NCI-H1417 treated with DMSO at 0.1 percent for 48 hours (cell line): ENCODE measurements at regions not wholly inside any gene's neighbourhood (a gene's known extent, or its start where the extent isn't known, plus 50 kb on each side); places are given as distances from the start of the nearest gene placed in this dataset.

ENCODE experiments used
- DNase-seq: peaks from one replicate; lab custom pipeline; 2025; lab: John Stamatoyannopoulos, UW

DNA sequence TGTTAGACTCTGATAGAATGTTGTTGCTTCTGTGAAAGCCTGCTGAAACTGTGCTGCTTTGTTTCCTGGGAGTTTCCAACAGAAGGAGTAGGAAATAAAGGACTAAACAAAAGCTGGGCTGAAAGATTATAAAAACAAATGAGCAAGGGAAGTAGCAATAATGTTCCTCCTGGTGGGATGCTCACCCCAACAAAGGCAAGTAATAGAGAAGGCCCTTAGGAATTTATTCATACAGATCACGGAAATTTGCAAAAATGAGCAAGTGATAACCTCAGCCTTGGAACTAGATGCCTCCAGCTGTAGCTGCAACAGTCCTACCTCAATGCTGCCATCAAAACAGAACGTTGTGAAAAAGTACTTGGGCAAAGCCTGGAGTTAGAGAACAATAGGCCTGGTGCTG lies 1248.0 kb upstream of the C9orf72 start:
- no peak for DNase-seq

DNA sequence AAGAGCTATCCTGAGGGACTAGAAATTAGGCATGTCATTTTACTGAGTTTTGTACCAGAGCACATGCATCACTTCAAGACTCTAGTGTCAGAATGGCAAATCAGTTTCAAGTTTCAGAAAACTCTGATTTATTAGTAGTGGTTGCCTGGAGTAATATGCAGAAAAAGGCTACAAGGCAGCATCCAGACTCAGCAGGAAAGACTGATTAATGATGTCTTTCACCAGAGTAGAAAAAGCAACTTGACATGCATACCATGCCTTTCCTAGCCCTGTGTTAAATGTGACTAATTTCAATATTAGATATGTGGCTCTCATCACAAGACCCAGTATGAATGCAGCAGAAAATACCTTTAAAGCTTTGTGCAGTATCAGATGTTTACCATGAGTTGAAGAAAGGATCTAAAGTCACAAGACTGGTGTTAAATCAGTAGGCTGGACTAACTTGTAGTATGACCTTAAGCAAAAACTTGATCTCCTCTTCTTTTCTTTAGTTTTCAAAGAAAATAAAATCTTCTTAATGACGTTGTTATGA lies 1251.2 kb upstream of the C9orf72 start:
- no peak for DNase-seq

DNA sequence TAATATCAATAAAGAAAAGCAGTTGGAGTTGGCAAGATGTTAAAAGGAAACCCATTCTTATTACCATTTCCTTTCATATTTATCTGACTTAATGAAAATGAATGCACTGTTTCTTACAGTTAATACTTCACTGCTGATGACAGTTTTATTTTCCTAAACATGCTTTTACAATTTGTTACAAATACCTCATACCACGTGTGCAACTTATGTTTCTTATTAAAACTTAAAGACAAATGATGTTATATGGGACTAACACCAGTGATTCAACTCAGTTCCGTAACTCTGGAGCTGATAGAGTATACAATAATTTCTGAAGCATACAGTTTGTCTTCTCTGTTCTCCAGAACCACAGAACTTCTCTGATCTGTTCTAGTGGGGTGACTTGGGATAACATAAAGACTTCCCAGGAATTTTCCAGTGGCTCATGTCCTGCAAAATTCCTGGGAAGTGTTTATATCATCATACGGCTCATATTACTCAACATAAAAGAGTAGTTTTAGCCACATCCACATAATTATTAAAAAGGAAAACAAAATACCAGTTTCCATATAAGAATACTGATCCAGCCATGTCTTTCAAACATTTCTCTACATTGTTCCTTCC lies 1259.0 kb upstream of the C9orf72 start:
- no peak for DNase-seq

DNA sequence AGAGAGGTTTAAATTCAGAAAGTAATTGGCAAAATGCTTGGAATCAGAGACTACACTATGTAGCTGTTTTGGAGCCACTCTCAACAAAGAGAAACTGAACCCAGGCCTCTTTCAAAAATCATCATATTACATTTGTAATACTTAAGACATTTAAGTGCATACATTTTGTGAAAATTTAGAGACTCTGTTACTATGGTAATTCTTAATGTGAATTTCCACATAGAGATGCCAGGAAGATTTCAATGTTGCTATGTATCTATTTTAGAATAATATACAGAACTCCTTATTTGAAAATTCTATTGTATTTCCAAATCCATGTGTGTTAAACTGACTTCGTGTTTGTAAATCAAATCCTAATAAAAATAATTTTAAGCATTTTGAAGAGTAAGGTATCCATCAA lies 1260.9 kb upstream of the C9orf72 start:
- DNase-seq: no peak

DNA sequence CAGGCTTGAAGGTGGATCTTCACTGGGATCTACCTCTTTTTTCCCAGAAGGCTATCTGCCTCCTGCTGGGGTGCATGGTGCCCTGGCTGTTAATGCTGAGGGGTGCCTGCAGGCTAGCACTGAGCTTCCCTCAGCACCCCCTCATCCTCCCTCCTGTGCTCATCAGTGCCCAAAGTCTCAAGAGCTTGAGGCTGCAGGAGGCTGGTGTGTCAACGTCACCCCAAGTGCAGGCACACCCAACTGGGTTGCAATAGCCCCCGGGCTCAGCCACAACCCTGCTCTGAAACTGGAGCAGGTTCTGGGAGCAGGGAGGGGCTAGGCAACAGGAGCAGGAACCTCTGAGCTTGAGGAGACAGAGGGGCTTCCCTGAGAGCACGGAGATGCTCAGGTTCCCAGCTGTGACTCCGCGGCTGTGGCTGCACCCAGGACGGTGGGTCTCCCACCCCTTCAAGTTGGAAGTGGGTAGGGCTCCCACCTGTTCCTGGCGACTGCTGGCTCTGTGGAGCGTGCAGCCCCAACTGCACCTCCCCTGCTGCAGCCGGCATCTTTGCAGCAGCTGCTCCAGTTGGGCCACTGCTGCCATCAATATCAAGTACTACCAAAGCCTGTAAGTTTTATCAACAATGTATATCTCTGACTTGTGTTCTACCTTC lies 1266.6 kb upstream of the C9orf72 start:
- no peak for DNase-seq

DNA sequence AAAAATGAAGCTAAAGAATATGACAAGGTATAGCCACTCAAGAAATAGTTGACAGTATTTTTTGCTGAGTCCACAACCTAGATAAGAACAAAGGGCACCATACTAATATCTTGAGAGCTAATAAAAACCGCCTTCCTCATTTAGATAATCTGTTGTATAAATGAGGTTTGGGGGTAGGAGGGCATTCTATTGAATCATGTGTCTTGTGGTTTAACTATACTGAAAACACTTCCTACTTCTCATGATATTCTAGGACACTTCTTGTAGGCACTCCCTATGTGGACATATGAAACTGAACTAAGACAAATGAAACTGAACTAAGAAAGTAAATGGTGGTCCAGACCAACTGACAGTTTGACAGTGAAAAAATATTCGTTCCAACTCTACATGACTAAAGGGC lies 1268.5 kb upstream of the C9orf72 start:
- no peak for DNase-seq

DNA sequence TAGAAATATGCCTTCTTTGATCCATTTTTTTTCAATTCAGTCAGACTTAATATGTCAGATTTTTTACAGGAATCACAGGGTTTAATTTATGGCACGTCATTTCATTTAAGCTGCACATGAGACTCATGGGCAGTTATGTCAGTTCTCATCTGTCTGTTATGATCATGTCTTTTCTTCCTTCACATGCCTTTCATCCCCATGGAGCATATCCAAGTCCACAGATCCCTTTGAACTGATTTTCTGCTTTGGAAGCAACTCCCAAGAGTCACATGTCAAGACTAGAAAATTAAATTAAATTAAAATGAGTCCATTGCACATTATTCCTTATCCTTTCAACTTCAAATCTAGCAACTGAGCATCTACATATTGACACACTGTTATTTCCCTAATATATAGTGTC lies 1274.0 kb upstream of the C9orf72 start:
- DNase-seq: no peak

DNA sequence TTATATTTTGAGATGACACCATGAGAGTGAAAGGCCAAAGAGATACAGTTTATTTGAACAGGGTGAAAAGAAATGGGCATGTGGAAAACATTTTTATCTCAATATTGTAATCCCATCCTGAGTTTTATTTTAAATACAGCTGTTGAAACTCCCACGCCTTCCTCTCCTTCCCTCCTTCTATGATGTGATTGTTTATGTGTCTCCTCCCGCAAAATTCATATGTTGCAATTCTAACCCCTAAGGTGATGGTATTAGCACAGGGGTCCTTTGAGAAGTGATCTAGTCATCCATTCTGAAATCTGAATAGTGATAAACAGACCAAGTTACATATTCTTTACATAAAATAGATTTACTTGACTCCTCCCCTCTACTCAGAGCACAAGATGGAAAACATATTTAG lies 1275.4 kb upstream of the C9orf72 start:
- DNase-seq: no peak

DNA sequence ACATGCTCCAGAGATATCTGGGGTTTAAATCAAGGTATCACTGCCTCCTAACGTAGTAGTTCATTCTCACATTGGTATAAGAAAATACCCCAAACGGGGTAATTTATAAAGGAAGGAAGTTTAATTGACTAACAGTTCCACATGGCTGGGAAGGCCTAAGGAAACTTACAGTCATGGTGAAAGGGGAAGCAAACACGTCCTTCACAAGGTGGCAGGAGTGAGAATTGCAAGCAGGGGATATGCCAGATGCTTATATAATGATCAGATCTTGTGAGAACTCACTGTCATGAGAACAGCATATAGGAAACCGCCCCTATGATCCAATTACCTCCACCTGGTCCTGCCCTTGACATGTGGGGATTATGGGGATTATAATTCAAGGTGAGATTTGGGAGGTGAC lies 1280.2 kb upstream of the C9orf72 start:
- DNase-seq: no peak

DNA sequence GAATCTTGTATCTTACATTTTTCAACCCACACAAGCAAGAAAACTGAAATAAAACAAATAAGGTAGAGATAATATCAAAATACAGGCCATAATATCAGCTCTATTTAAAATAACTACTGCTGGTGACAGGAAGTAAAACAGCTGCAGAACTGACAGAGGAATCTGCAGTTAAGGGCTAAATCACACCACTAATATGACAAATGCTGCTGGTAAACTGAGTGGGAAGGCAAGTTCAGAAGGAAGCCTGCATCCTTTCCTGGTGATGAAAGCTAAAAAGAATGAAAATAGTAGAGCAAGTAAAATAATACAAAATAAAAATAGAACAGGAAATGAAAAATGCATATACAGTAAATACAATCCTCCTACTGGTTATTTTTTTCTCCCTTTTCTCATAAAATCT lies 1293.7 kb upstream of the C9orf72 start:
- DNase-seq: no peak

DNA sequence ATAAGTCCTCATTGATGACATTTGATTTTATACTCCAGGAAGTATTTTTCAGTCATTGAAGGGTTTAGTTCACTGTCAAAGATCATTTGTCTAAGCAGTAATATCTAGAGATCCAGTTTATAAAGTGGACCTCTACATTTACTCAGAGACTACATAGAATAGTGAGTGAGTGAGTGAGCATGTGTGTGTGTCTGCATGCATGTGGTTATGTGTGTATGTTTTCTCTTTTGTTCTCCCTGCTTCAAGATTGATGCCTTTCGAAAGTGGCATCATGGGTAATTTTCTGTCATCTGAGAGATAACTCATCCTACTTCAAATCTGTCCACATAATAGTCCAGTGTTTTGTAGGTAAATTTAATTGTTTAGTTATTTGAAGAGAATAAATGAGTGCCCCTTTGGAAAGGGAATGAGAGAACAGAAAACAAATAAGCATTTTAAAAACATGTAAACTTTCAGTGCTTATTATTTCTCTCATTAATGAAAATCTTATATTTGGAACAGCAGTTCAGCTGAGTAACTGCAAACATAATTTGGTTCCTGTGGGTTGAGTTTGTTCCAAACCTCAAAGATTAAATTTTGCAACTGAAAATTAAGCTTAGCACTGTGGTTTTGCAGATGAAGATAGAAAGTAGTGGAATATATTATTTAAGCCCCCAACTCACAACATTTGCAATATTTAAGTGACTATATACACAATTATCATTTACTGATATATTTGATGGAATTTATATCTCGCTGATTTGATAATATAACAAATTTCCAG lies 1295.1 kb upstream of the C9orf72 start:
- DNase-seq: no peak

DNA sequence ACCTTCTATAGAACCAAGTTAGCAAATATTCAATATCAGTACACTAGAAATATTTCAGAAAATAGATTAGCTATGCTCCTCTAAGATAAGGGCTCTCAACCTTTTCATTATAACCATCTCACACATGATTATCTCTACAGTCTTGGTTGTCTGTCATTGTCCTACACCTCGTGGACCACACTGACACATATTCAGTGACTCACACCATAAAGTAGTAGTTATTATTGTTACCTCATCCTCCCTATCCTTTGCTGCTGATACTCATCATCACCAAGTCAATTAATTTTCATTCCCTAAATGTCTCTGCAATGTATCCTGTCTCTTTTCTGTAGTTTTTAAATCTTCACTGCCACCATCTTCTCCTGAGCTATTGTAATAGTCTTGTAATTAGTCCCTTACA lies 1309.2 kb upstream of the C9orf72 start:
- DNase-seq: no peak

DNA sequence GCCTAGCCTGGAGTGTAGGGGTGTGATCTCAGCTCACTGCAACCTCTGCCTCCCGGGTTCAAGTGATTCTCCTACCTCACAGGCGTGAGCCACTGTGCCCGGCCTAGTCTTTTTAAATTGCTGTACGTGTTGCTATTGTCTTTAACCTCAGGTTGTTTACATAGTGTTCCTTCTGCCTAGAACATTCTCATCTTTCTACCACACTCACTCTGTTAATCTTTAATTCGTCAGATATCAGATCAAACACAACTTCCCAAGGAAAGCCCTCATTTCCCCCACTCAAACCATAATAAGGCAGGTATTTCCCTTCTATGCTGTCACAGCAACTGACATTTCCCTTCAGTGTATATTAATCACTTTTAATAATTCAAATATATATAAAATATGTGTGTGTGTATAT lies 1310.0 kb upstream of the C9orf72 start:
- no peak for DNase-seq

DNA sequence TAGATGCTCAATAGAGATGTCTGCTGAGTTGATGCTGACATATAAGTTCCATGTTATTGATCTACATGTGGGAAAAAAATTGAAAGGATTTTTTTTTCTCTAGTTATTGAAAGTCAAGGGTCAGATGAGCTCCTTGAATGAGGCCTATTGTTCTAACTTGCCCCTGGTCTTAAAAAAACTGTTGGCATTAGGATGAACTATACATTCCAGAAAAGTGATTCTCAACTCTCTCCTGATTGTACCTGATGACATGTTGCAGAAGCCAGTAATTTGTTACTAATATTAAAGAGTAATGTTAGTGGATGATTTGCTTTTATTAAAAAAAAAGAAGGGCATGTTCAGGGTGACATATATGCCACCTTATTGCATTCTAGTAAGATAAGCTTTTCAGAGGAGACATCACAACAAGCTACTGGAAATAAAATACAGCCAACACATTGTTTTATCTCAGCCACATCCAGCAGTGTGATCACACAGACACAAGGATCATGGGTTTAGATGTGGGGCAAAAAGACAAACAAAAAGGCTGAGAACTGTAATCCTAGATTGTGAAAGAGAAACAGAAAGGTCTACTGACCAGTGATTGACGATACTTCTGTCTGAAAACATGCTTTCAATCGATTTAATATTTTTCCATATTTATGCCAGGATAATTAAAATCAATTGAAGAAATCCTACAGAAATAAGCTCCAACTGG lies 1314.1 kb upstream of the C9orf72 start:
- DNase-seq: no peak

DNA sequence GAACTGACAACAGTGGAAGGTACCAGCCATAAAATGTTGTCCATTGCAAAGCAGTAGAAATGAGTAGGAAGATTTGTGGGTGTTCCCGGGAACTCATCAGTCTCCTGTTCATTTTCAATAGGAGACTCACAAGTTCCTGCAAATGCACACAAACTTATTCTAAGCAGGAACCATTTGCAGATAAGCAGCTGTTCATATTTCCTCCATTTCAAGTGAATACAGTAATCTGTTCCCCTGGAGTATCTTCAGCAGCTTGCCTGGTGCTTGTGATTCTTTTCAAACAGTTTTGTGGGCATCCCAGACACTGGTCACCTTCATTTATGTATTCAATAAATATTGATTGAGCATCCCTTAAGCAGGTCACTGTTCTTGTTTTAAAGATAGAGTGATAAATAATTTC lies 1315.5 kb upstream of the C9orf72 start:
- no peak for DNase-seq

DNA sequence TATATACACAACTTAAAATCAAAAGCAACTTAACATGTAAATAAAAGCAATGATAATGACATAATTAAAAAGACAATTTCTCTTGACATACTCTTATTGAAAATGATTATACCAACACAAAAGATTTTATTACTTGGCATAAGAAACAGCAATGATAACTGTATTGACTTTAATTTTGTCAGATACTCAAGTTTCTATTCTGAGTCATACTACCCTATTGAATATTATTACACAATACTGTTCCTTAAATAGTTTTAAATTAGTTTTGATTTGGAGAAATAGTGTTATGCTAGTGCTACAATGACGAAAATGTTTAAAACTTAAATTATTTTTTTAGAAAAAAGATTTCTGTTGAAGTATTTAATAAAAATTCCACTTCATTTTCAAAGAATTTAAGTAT lies 1319.3 kb upstream of the C9orf72 start:
- DNase-seq: no peak

DNA sequence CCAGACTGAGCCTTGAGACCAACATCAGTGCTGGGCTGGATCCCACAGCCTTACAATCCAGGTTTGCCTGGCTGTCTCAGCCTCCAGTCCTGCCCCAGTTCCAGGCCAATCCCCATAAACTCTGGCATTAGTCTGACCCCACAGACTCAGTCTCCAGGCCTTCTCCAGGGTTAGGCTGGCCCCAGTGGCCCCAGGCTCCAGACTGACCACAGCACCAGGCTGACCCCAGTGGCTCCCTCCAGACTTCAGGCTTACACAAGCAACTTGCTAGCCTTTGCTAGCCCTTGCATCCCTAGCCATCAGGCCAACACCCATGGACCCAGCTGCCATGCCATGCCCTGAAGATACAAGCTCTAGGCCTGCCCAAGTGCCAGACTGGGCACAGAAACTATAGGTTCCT lies 1326.0 kb upstream of the C9orf72 start:
- DNase-seq: no peak

DNA sequence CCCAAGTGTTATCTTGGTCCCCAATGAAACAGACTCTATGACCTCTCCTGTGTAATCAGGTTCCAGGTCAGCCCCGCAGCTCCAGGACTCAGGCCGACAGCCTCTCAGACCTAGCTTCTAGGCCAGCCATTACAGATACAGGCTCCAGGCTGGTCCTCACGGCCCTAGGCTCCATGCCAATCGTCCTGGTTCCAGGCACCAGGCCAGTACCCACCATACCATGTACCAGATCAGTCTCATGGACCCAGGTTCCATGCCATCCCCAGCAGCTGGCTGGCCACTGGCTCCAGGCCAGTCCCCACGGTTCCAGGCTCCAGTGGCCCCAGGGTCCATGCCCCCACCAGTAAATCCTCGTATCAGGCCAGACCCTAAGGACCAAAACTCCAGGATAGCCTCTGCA lies 1326.6 kb upstream of the C9orf72 start:
- no peak for DNase-seq

DNA sequence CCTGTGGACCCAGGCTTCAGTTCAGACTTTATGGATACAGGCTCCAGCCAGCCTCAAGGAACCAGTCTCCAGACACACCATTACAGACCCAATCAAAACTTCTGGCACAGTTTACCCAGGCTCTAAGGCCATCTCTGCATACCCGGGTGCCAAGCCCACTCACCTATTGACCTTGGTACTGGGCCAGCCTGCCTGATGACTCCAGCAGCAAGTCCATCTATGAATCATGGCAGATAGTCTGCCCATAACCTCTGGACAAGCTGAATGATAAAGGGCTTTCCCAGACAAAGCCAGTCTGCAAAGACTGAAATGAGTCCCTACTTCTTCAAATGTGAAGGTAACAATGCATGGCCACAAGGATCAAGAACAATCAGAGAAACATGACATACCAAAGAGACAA lies 1327.1 kb upstream of the C9orf72 start:
- no peak for DNase-seq

DNA sequence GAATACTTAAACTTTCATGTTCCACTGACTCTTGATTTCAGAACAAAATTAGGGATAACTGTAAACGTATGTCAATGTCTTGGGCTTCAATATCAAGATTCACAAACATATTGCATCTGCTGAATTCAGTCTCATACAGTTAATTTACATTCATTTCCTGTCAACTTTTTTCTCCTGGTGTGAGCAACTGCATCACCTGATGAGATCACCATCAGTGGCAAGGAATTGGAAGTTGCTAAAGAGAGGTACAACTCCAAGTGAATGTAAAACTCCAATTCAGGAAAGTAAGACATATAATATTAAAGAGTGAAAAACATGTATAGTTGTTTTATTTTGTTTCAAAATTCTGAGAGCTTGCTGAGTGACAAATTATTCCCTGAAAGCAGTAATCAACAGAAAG lies 1336.2 kb upstream of the C9orf72 start:
- no peak for DNase-seq

DNA sequence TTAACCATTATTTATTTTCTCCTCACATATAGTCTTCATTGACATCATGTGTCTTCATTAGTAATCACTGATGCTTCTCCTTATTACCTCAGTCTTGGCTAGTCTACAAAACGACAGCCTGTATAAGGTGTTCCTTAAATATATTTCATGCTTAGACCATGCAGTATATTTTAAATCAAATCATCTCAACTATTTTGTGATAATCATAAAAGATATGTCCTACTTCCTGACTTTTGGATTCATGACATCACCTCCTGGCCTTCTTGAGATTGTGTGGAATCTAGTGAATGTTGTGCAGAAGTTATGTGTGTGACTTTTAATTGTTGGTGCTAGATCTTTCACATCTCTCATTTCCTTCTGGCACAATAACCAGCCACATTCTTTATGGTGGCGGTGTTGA lies 1339.3 kb upstream of the C9orf72 start:
- DNase-seq: no peak

DNA sequence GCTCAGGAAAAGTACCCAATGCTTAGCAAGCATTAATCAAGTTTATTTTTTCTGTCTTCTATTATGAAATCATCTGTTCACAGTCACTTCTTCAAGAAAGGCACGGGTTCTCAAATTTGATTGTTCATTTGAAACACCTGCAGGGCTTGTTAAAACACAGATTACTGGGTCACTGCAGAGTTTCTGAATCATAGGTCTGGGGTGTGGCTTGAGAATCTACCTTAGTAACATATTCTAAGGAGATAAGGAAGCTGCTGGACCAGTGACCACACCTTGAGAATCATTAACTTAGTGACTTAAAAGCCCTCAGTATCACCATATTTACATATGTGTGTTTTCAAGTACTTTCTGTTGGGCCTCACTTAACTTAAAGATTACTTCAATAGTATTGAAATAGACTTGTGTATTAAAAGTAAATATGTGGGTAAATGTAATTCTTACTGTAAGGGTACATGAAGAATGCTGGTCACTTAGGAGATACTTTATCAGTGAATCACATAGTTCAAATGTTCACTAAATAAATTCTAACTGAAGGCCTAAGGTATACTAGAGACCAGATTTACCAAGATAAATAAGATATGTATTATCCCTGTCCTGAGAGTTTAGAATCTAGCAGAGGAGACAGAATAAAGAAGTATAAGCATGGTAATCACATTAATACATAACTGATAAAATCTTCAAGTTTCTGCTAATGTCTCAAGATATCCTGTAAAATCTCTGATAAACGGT lies 1342.1 kb upstream of the C9orf72 start:
- DNase-seq: no peak
